ENCODE measurements at regions not wholly inside any gene's neighbourhood (a gene's known extent, or its start where the extent isn't known, plus 50 kb on each side); places are given as distances from the start of the nearest gene placed in this dataset.
A peak's percentile ranks its signal among the peaks of the same experiment; 100 is the strongest.

DNA sequence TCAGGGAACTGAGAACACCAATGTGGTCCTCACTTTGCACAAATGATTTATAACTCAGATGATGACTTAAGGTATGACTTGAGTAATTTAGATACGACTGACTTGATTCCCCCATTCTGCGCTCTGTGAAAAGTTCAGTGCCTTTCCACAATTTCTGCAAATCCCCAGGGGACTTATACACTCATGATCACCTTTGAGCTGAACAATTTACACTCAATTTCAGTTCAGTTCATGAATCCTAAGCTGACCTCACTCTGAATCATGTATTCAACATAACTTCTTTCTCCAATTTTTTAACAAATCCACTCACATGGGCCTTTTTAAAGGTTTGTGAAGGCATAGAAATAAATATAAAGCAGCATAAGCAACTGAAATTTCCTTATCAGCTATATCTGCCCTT lies 274.2 kb downstream of the FAM76B start:
- no peak for DNase-seq (ENCODE audit: low read depth)

DNA sequence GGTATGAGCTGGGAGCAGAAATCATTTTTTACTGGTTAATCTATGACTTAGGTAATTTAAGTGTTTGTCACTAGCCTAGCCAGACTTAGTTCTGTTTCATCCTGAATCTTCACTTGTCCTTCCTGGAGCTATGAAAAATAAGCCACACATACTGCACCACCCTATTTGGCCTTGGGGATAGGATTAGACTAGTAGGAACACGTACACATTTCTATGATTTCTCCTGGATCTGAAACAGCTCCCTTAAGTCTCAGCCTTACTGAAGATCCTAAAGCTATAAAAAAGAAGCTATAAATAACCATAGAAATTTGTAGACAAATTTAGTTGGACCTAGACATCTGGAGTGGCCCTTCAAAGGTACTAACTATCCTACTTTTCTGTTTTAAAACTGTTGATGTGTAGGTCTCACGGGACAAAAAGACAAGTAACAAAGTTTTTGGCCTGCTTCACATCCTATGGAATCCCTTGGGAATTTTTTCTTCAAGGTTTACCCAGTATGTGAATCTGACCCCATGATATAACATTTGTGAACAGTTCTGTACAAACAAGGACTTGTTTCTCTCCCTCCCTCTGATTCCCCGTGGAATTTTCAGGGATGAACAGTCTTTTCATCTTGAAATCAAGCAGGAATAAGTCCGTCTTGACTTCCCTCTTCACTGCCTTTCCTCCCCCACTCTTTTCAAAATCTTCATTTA lies 275.0 kb downstream of the FAM76B start:
- DNase-seq (ENCODE audit: low read depth): no peak

DNA sequence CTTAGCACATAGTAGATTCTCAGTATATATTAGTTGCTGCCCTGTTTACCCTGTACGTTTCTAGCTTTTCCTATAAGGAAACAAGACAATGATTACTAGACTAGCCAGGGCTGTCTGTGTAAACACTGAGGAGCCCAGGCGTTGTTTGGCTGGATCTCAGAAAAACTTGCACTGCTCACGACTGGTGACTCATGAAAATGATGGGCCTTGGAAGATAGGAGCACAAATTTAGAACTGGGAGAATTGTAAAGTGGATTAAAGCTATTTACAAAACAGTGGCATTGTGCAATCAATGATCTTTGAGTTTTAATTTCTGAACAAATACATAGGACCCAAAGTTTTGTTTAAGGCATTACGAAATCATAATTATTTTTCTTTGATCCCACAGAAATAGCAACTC lies 276.9 kb downstream of the FAM76B start:
- peak; percentile 59 for DNase-seq (ENCODE audit: low read depth)

DNA sequence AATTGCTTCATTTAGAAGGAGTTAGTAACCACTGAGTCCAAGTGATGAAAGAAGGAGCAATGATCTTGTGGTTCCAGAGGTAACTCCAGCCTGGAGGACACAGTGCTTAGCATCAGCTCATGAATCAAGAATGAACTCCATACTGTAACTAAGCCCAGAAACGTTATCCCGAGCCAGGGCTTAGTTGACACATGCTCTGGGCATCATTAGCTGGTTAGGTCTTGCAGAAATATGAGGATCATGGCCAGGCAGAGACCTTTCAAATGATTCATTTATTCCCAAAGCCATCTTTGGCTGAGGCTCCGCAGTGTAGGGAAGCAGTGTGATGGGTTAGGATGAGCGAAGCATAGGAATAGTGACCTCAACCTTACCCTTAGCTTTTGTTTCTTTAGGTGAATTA lies 277.4 kb downstream of the FAM76B start:
- DNase-seq (ENCODE audit: low read depth): no peak

DNA sequence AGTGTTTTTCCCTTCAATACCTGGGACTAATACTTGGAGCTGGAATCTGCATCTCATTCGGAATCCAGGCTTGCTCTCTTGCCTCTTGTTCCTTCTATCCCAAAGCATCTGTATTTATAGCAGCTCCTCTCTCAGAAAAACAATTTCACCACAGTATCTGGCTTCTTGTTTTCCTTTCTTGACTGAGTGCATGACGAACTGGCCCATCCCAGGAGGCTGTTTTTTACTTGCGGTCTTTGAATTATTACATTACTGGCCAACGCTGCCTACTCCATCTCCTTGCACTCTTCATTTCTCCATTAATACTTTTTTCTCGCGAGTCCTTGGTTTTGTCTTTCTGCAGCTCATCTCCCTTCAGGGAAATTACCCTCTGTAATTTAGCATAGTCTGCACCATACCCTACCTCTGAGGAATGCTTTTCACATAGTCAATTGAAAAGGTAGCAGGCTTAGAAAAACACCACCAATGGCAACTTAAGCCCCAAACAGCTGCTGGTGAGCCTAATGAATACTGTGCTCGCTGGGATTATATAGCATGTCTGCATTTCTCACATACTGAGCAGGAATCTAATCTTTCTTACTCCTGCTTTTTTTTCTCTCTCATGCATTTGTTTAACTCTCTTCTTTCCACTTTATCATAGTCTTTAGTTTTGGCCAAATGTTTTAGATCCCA lies 277.4 kb upstream of the SESN3 start:
- no peak for DNase-seq (ENCODE audit: low read depth)

DNA sequence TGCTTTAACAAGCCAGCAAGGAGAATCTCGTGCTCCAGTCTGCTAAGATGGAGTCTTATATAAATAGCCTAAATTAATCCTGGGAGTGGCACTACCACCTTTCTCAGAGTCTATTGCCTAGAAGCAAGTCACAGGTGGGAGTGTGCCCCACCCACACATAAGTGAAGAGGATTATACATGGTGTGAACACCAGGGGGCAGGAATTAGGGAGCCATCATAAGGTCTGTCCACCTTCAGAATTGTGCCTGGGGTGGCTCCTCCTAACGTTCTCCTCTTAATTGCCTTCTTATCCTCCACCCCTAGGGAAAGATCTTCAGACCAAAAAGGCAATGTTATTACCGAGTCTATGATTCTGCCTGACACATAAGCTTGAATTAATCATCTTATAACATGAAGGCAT lies 276.8 kb upstream of the SESN3 start:
- no peak for DNase-seq (ENCODE audit: low read depth)

DNA sequence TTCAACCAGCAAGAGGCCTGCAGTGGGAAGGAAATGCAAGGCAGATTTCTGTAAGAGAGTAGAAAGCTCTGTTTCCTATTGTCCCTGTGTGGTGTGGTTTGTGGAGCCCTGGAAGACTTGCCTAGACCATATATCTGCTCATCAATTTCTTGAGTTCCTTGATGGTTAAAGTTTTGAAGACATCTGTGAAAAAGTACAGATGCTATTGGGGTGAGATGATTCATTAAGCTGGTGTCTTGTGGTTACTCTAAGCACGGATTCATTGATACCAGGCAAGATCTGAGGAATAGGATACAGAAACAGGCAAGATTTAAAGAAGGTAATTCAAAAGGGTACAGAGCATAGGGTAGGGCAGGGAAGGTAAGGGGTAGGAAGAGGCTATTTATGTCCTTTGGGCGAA lies 275.8 kb upstream of the SESN3 start:
- DNase-seq (ENCODE audit: low read depth): no peak

DNA sequence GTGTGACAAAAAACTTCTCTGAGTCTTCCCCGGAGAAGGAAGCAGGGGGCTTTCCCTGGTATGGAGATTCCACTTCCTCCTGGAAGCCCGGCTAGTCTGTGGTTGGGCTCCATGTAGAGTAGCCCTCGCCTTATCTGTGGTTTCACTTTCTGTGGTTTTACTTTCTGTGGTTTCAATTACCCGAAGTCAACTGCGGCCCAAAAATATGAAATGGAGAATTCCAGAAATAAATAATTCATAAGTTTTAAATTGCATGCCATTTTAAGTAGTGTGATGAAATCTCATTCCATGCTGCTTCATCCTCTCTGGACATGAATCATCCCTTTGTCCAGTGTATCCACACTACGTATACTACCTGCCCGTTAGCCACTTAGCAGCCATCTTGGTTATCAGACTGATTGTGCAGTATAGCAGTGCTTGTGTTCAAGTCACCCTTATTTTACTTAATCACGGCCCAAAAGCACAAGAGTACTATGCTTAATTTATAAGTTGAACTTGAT lies 275.0 kb upstream of the SESN3 start:
- no peak for DNase-seq (ENCODE audit: low read depth)

DNA sequence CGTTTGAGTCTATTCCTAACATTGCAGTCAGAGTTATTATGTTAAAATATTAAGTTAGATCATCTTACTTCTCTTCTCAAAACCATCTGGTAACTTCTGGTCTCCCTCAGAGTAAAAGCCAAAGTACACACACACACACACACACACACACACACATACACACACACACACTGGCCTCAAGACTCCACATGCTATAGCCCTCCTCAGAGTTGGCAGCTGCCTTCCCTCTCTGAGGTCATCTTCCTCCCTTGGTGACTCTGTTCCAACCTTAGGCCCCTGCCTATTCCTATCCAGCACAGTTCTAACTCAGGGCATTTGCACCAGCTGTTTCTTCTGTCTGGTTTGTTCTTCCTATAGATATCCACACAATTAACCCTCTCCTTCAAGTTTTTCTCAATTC lies 272.0 kb upstream of the SESN3 start:
- DNase-seq (ENCODE audit: low read depth): no peak

DNA sequence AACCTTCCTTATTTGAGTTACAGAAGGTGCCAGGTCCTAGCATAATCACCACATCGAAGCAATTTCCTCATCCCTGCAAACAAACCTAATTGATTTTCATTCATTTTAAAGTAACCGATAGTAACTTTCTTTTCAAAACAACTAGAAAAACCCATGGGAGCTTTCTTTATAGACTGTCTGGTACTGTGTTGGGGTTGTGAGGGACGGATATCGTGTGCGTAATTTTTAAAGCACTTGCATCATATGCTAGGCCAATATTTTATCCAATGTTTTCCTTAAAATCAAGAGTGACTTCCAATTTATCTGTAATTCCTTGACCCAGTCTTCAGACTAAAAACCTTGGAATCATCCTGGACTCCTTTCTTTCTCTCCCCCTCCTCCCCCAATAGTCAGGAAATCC lies 271.5 kb upstream of the SESN3 start:
- DNase-seq (ENCODE audit: low read depth): no peak

DNA sequence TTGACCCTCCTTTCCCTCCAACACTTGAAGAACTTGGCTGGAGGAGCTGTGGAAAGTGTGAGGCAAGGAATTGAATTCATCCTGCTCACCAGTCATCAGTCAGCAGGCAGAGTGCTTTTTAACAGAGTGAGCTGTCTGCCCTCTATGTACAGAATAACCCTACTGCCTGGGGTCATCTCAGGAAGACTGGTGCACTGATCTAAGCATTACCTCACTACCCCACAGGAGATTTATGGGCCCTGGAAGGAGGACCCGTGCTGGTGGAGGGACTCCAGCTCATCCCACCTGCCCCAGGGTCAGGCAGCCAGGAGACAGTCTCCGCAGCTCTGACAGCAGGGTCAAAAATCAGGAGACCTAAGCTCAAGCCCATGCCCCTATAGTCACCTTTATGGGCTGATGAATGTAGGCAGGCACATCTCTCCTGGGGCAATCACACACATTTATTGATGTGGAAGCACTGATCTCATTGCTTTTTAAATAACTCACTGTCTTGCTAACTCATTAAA lies 270.8 kb upstream of the SESN3 start:
- no peak for DNase-seq (ENCODE audit: low read depth)

DNA sequence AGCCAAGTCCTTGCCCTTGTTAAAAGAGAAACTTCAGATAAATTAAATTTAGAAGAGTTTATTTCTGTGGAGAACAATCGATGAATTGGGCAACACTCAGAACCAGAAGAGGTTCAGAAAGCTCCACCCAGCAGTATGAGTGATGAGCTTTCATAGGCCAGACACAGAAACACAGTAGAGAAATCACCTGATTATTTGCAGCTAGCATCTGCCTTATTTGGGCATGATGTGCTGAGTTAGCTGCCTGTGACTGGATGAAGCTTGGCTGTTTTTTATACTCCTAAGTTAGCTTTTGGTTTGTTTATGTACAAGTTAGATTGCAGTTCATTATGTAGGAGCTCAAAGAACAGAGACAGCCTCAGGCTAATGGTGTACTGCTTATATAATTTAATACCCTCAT lies 269.5 kb upstream of the SESN3 start:
- no peak for DNase-seq (ENCODE audit: low read depth)

DNA sequence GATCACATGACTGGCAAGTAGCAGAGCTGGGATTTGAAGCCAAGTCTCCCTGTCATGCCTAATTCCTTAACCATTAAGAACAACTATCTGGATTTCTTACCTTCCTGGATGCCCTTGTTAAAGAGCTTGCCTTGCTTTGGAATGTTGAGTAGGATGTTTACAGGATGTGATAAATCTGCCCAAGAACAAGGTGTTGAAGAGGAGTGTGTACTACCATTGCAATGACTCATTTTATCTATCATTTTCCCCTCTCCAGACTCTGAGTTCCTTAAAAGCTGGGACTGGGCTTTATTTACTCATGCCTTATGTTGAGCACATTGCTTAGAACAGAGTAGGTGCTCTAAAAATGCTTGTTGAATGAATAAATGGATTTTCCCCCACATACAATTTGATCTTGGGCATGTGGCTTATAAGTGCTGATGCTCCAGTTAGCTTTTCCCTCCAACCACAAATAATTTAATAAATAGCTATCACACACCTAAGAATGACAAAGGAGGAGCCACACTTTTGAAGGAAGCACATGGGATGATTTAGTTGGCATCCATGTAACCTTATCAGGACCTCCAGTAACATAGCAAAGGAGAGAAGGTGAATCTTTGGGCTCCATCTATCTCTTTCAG lies 268.6 kb upstream of the SESN3 start:
- DNase-seq (ENCODE audit: low read depth): no peak

DNA sequence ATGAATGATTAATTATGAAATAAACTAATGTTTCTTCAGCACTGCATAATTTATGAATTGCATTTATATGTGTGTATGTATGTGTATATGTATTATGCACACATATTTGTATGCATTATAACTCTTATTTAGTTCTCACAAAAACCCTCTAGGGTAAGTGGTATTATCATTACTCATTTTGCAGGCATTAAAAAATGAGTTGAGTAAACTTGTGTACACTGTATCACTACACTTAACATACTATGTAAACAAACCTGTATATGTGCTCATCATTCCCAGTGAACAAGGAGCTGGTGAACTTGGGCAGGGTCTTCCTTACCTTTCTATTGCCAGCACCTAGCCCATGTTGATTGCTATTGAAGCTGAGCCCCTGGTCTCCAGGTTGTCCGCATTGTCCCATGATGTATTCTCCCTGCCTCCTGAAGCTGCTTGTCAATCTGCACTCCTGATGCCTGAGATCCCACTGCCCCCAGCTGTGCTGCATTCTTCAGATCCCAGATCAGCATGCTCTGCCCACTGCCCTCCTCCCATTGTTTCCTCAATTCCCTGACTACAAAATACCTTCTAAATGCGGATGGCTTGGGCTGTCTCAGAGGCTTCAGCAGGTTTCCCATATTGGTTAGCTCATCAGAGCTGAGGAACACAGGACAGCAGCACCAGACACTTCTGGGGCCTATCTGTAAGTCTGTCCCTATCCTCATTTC lies 267.9 kb upstream of the SESN3 start:
- no peak for DNase-seq (ENCODE audit: low read depth)

DNA sequence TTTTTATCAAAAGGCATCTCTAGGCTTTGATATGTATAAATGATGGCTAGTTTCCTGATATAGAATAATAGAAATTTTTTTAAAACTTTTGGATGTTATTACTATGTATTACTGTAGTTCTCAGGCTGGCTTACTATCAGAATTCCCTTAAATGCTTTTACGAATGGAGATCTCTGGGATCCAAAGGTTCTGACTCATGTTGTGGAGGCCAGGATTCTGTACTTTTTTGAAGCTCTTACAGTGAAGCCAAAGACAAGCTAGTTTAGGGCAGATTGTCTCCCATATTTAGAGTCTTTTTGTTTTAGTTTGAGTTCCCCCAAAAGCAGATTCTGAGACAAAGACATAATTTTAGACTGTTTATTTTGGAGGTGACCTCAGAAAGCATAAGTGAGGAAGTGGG lies 265.9 kb upstream of the SESN3 start:
- DNase-seq (ENCODE audit: low read depth): no peak

DNA sequence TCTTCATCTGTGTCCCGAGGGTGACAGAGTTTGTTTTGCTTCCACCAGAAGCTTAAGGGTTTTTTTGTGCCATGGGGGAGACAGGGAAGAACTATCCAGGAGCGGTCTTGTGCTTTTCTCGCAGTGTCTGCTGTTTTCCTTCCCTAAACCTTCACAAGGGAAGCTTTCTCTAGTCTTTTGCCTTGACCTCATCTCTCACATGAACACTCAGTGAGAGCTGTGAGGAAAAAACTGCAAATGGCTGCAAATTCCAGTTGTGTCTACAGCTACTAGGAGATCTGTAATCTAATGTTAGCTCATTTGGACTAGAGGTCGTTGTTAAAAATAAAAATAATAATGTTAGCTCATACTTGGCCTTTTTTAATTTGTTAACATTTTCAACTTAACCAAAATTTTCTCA lies 264.7 kb upstream of the SESN3 start:
- DNase-seq (ENCODE audit: low read depth): no peak

DNA sequence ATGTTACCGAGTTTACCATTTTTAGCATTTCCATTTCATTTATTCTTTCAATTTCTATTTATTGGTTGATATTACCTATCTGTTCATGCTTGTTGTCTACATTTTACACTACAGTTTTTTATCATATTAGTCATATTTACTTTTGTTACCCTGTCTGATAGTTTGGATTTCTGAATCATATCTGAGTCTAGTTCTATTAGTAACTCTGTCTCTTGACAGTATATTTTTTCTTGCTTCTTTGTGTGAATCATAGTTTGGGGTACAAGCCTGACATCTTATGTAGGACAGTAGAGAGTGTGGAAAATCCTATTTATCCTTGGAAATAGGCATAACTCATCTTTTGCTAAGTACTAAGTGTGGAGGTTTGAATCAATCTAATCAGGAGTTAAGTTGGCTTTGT lies 263.9 kb upstream of the SESN3 start:
- no peak for DNase-seq (ENCODE audit: low read depth)

DNA sequence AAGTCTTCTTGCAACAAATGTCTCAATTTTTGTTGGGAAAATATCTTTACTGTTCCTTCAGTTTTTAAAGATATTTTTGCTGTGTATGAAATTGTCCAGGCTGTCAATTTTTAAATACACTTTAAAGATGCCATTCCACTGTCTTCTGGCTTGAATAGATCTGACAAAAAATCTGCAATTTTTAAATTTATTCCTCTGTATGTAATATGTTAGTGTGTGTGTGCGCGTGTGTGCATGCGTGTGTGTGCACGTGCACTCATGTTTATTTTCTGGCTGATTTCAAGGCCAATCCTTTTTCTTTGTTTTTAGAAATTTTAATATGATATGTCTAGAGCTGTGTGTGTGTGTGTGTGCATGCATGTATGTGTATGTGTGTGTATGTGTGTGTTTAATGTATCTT lies 263.2 kb upstream of the SESN3 start:
- DNase-seq (ENCODE audit: low read depth): no peak

DNA sequence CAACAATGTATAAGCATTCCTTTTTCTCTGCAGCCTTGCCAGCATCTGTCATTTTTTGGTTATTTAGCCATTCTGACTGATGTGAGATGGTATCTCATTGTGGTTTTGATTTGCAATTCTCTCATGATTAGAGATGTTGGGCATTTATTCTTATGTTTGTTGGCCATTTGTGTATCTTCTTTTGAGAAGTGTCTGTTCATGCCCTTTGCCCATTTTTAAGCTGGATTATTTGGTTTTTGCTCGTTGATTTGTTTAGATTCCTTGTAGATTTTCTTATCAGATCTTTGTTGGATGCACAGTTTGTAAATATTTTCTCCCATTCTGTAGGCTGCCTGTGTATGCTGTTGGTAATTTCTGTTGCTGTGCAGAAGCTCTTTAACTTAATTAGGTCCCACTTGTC lies 259.6 kb upstream of the SESN3 start:
- DNase-seq (ENCODE audit: low read depth): no peak

DNA sequence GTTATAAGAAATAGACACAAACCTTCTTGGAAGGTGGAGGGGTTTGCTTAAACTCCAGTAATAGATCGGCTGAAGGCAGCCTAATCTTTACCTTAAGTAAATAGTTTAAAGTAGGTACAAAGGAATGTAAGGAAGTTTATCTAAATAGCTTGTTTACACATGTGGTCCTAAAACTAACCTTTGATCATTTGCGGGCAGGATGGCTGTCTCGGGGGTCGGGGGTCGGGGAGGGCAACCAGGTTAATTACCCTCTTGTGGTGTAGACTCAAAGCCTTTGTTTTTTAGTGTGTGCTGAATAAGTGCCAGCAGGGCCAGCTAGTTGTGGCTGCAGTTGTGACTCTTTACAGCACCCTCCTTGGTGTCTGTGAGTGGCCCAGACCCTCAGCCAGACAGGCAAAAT lies 256.9 kb upstream of the SESN3 start:
- no peak for DNase-seq (ENCODE audit: low read depth)

DNA sequence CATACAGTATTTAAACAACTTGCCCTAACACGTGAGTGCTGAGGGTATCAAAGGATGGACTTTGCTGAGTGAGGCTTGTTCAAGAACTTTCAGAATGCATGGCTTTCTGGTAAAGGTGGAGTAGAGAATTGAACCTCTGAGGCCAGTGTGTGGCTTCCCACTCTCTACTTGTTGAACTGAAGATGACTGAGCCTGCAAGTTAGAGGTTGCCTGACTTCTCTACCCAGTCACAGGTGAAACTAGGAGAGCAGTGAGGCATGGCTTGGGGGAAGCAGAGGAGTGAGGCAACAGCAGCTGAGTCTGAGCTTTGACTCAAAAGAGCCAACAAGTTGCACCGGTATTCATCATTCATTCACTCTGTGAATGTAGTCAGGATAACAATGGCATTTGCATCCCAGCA lies 256.4 kb upstream of the SESN3 start:
- DNase-seq (ENCODE audit: low read depth): no peak

DNA sequence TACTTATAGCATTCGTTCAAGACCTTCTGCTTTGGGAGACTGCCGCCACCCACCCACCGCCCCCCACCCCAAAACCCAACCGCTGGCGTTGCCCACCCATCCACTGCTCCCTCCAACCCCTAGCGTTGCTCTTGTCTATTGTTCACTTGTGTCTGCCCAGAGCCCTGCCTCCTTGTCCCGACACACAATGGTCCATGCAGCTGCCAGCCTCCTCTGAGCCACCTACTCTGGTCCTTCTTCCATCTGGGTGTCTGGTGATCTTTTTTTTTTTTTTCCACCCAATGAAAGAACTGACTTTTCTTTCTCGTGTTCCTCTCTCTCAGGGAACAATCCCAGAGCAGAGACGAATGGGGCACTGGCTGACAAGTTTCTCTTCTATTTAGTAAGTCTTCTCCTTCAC lies 256.0 kb upstream of the SESN3 start:
- no peak for DNase-seq (ENCODE audit: low read depth)

Measured in forelimb muscle (tissue), 1 donor.